CD4-positive, alpha-beta memory T cell (primary cell): ENCODE measurements at regions not wholly inside any gene's neighbourhood (a gene's known extent, or its start where the extent isn't known, plus 50 kb on each side); places are given as distances from the start of the nearest gene placed in this dataset.

ENCODE experiments used
- CTCF ChIA-PET: fragments of 350-600 bp; sonication (Branson Sonifier 250); formaldehyde crosslinking; loops from one replicate; lab custom pipeline; 2021; ENCODE audit warnings: inconsistent platforms; ENCODE audit not compliant: partially characterized antibody; lab: Charles Lee
- POLR2A ChIA-PET: fragments of 350-600 bp; sonication (Branson Sonifier 250); formaldehyde crosslinking; loops from one replicate; lab custom pipeline; 2021; ENCODE audit not compliant: partially characterized antibody; lab: Charles Lee
- DNase-seq, 5 donors: peaks; one replicate each; pipeline versions ENCODE4 v3.0.0 to v3.0.0-alpha.2; 2020 to 2022; ENCODE audit warnings: mixed read lengths in 1 of 5
- H3K27ac ChIP-seq: one replicate; pipeline ENCODE4 v1.7.0; 2013; ENCODE audit warnings: low read depth, low read length
- H3K27me3 ChIP-seq: 2 replicates; pipeline ENCODE4 v1.7.0; 2013; ENCODE audit warnings: mild to moderate bottlenecking, low read length, moderate library complexity; ENCODE audit not compliant: insufficient read depth
- H3K36me3 ChIP-seq: 2 replicates; pipeline ENCODE4 v1.7.0; 2013; ENCODE audit warnings: mild to moderate bottlenecking, low read length, moderate library complexity; ENCODE audit not compliant: insufficient read depth
- H3K4me1 ChIP-seq: 2 replicates; pipeline ENCODE4 v1.7.0; 2013; ENCODE audit warnings: mild to moderate bottlenecking, low read length, moderate library complexity; ENCODE audit not compliant: insufficient read depth
- H3K4me3 ChIP-seq, 2 donors: one replicate each; pipeline ENCODE4 v1.7.0; 2013; ENCODE audit warnings: low read length in 2 of 2, mild to moderate bottlenecking in 1 of 2
- H3K9me3 ChIP-seq, 2 donors: one replicate each; pipeline ENCODE4 v1.7.0; 2013; ENCODE audit warnings: low read length in 2 of 2, control low read depth in 1 of 2; ENCODE audit not compliant: control insufficient read depth in 1 of 2
- H3K27ac Mint-ChIP-seq, 7 donors: one replicate each; pipeline ENCODE4 v1.8.0; 2020 to 2021; ENCODE audit warnings: mixed read lengths in 7 of 7, mild to moderate bottlenecking in 6 of 7, inconsistent platforms in 3 of 7, moderate library complexity in 3 of 7
- H3K27me3 Mint-ChIP-seq, 2 donors: one replicate each; pipeline ENCODE4 v1.8.0; 2020 to 2021; ENCODE audit warnings: mixed read lengths in 2 of 2
- H3K36me3 Mint-ChIP-seq, 2 donors: one replicate each; pipeline ENCODE4 v1.8.0; 2020 to 2021; ENCODE audit warnings: mixed read lengths in 2 of 2, inconsistent platforms in 1 of 2, mild to moderate bottlenecking in 1 of 2
- H3K4me1 Mint-ChIP-seq, 4 donors: one replicate each; pipeline ENCODE4 v1.8.0; 2020 to 2021; ENCODE audit warnings: mixed read lengths in 4 of 4, mild to moderate bottlenecking in 1 of 4
- H3K4me3 Mint-ChIP-seq, 8 donors: one replicate each; pipeline ENCODE4 v1.8.0; 2020 to 2021; ENCODE audit warnings: mixed read lengths in 8 of 8, mild to moderate bottlenecking in 7 of 8, moderate library complexity in 6 of 8, inconsistent platforms in 3 of 8
- H3K9me3 Mint-ChIP-seq, 8 donors: one replicate each; pipeline ENCODE4 v1.8.0; 2020 to 2021; ENCODE audit warnings: mixed read lengths in 8 of 8, mild to moderate bottlenecking in 5 of 8, inconsistent platforms in 3 of 8, moderate library complexity in 1 of 8
- intact Hi-C: fragments of 100-400 bp; cut with micrococcal nuclease; formaldehyde crosslinking; loops from one replicate; pipeline ENCODE4 v1.15.1; 2023

DNA sequence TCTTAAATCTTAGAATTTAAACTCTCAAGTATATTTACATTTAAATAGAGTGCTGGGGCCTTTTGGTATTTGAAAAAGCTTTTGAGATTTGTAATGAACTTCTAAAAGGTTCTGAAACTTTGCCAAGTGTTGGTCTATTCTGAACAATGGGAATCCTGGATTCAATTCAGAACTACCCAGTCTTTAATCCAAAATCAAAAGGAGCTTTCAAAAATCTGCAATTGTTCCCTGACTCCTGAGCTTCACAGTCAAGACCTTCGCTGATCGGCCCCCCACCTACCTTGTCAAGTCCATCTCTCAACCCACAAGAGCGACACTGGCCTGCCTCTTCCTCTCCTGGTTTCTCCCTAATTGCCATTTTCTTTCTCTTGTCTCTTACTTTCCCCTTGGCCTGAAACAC lies 666.1 kb upstream of the BOD1L1 start:
- H3K27me3 ChIP-seq = no peaks in the 10 kb centered on the region
- Mint-ChIP-seq H3K4me3 (no peak overlapping the region), H3K9me3 (peaks cover 0 to 10% (median under 1%) of the 10 kb centered on the region in 8 donors), H3K4me1 (no peaks in the 10 kb centered on the region), H3K27me3 (peaks cover 0 to 6% of the 10 kb centered on the region in 2 donors), H3K36me3 (no peaks in the 10 kb centered on the region), H3K27ac (no peak overlapping the region)
- DNase-seq = no peak
- POLR2A ChIA-PET = no interaction called here
- no peak overlapping the region for H3K27ac ChIP-seq
- H3K9me3 ChIP-seq = no peaks in the 10 kb centered on the region
- intact Hi-C loops = no loop called here
- H3K4me3 ChIP-seq = no peak overlapping the region
- no peaks in the 10 kb centered on the region for H3K4me1 ChIP-seq
- CTCF ChIA-PET = no interaction called here
- H3K36me3 ChIP-seq = no peaks in the 10 kb centered on the region

DNA sequence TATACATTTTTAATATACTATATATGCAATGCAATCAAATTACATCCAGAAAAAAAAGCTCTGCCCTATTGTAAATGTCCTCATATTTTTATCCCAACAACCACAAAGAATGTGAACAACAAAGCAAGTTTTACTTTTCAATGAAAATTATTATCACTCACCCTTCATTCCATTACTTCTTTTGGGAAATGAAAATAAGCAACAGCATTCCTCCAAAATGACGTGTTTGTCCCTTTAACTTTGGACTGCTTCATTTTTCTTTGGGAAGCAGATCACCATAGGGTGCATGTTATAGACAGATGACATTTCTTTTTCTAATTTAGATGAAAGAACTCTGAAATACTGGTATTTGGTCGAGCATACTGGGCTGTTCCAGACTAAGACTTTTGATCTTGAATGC lies 667.1 kb upstream of the BOD1L1 start:
- H3K27me3 Mint-ChIP-seq = peaks cover 0 to 6% of the 10 kb centered on the region in 2 donors
- no peaks in the 10 kb centered on the region for H3K4me1 Mint-ChIP-seq
- H3K27me3 ChIP-seq = no peaks in the 10 kb centered on the region
- intact Hi-C loops = no loop called here
- H3K36me3 ChIP-seq = no peaks in the 10 kb centered on the region
- H3K36me3 Mint-ChIP-seq = no peaks in the 10 kb centered on the region
- H3K27ac Mint-ChIP-seq = no peak overlapping the region
- H3K4me3 ChIP-seq = no peak overlapping the region
- CTCF ChIA-PET = interaction anchor here (0.9 kb wide), 1 partner anchor 58 kb away, joined by 3 read pairs; no protein-coding TSS in a partner anchor
- no peaks in the 10 kb centered on the region for H3K9me3 ChIP-seq
- DNase-seq = no peak
- POLR2A ChIA-PET = no interaction called here
- H3K27ac ChIP-seq = no peak overlapping the region
- no peak overlapping the region for H3K4me3 Mint-ChIP-seq
- H3K9me3 Mint-ChIP-seq = peaks cover 0 to 8% (median 0%) of the 10 kb centered on the region in 8 donors
- H3K4me1 ChIP-seq = no peaks in the 10 kb centered on the region

DNA sequence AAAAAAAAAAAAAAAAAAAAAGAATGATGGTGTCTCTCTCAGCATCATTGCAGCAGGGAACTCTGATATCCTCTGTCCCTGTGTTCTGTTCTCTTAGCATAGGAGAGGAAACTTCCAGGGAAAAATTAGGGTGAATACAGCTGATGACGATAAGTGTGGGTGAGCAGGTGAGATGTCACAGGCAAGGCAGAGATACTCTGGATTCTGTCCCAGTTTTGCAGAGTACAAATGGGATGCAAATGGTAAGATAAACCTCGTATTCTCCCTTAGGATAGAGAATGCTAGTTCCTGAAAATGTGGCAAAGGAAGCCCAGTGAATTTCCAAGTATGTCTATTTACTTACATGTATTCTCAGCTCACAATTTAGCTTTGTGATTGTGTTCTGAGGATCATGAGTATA lies 671.6 kb upstream of the BOD1L1 start:
- Histone ChIP-seq H3K27me3 (no peaks in the 10 kb centered on the region), H3K4me1 (no peaks in the 10 kb centered on the region), H3K9me3 (no peaks in the 10 kb centered on the region), H3K36me3 (no peaks in the 10 kb centered on the region), H3K27ac (no peak overlapping the region), H3K4me3 (no peak overlapping the region)
- ChIA-PET CTCF (no interaction called here), POLR2A (no interaction called here)
- H3K9me3 Mint-ChIP-seq = peaks cover 0 to 8% (median 0%) of the 10 kb centered on the region in 8 donors
- H3K36me3 Mint-ChIP-seq = no peaks in the 10 kb centered on the region
- no peak overlapping the region for H3K4me3 Mint-ChIP-seq
- H3K27ac Mint-ChIP-seq = no peak overlapping the region
- intact Hi-C loops = no loop called here
- no peak for DNase-seq
- H3K4me1 Mint-ChIP-seq = no peaks in the 10 kb centered on the region
- peaks cover 0 to 4% of the 10 kb centered on the region in 2 donors for H3K27me3 Mint-ChIP-seq

DNA sequence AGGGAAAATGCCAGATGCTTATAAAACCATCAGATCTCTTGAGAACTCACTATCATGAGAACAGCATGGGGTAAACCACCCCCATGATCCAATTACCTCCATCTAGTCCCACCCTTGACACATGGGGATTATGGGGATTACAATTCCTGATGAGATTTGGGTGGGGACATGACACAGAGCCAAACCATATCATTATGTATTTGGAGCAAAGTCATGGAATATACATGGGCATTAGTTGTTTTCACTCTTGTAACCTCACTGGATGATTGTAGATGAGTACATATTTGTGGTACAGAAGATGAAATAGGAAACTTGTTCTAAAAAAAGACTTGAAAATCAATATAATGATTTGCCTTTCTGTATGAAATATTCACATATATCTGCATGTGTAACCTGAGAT lies 674.5 kb upstream of the BOD1L1 start:
- H3K27ac Mint-ChIP-seq = no peak overlapping the region

DNA sequence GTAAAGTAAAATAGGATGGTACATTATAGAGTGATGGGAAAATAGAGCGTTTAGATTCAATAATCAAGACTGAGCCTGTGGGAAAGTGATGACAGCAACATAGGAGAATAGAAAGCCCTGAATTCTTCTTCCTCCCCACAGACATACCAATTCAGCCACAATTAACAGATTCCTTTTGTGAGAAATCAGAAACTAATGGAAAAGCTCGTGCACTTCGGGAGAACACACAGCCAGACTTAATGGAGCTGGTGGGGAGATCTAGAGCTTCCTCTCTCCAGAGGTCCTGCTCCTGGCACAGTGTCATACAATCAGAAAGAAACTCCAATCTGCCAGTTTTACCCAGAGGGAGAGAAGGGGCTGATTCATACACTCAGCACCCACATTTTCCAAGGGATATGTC lies 676.3 kb upstream of the BOD1L1 start:
- Mint-ChIP-seq H3K9me3 (peaks cover 0 to 3% (median 0%) of the 10 kb centered on the region in 8 donors), H3K4me3 (no peak overlapping the region), H3K27ac (no peak overlapping the region), H3K36me3 (no peaks in the 10 kb centered on the region), H3K27me3 (no peaks in the 10 kb centered on the region), H3K4me1 (no peaks in the 10 kb centered on the region)
- Histone ChIP-seq H3K9me3 (no peaks in the 10 kb centered on the region), H3K36me3 (no peaks in the 10 kb centered on the region), H3K27ac (no peak overlapping the region), H3K4me1 (no peaks in the 10 kb centered on the region), H3K4me3 (no peak overlapping the region), H3K27me3 (no peaks in the 10 kb centered on the region)
- CTCF ChIA-PET = no interaction called here
- DNase-seq = no peak
- POLR2A ChIA-PET = no interaction called here
- intact Hi-C loops = no loop called here

More for the DNA sequence above, 674.5 kb upstream of the BOD1L1 start:
- H3K4me3 Mint-ChIP-seq = no peak overlapping the region
- intact Hi-C loops = no loop called here
- H3K9me3 Mint-ChIP-seq = peaks cover 0 to 7% (median 0%) of the 10 kb centered on the region in 8 donors
- Histone ChIP-seq H3K27ac (no peak overlapping the region), H3K9me3 (no peaks in the 10 kb centered on the region), H3K4me1 (no peaks in the 10 kb centered on the region), H3K4me3 (no peak overlapping the region), H3K36me3 (no peaks in the 10 kb centered on the region), H3K27me3 (no peaks in the 10 kb centered on the region)
- no peaks in the 10 kb centered on the region for H3K36me3 Mint-ChIP-seq
- peaks cover 0 to 2% of the 10 kb centered on the region in 2 donors for H3K27me3 Mint-ChIP-seq
- H3K4me1 Mint-ChIP-seq = no peaks in the 10 kb centered on the region
- no peak for DNase-seq
- CTCF ChIA-PET = no interaction called here
- POLR2A ChIA-PET = no interaction called here

DNA sequence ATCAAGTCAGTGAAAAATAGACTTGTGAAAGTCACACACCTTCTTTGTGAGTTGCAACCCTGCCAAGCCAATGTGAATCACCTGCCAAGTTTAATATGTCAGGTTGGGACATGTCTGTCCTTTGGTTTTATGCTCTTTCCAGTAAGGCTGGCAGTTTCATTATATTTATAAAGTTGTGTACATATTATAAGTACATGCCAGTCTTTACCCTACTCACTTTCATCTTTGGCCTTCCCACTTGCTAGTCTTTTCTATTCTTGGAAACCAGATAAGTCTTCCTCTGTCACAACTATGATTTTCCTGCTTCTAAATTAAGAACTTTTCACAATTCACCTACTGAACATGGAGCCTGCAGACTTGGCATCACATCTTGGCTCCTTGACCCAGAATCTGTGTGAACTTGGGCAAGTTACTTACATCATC lies 680.7 kb upstream of the BOD1L1 start:
- no peaks in the 10 kb centered on the region for H3K27me3 ChIP-seq
- Mint-ChIP-seq H3K4me3 (no peak overlapping the region), H3K27me3 (no peaks in the 10 kb centered on the region), H3K27ac (no peak overlapping the region), H3K4me1 (no peaks in the 10 kb centered on the region), H3K9me3 (peaks cover 0 to 6% (median 0%) of the 10 kb centered on the region in 8 donors), H3K36me3 (no peaks in the 10 kb centered on the region)
- intact Hi-C loops = no loop called here
- ChIA-PET CTCF (no interaction called here), POLR2A (no interaction called here)
- H3K4me3 ChIP-seq = no peak overlapping the region
- no peaks in the 10 kb centered on the region for H3K9me3 ChIP-seq
- no peak for DNase-seq
- H3K36me3 ChIP-seq = no peaks in the 10 kb centered on the region
- no peak overlapping the region for H3K27ac ChIP-seq
- no peaks in the 10 kb centered on the region for H3K4me1 ChIP-seq

DNA sequence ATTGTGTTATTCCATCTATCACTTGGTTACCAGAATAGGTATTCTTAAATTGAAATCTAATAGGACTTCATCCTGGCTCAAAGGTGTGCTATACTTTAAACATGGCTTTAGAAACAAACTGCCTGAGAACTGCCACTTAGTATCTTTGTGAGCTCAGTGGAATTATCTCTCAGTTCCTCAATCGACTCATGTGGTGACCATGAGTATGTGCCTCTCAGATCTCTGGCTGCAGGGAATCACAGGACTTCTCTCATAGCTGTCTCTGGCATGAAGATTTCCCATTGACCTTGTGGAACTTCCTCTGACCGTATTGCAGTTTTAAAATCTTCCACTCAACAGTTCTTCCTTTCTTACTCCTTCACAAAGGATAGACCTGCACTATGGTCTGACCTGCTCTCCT lies 681.9 kb upstream of the BOD1L1 start:
- no peak overlapping the region for H3K27ac ChIP-seq
- H3K4me3 ChIP-seq = no peak overlapping the region
- Mint-ChIP-seq H3K9me3 (peaks cover 0 to 6% (median 0%) of the 10 kb centered on the region in 8 donors), H3K4me3 (no peak overlapping the region), H3K4me1 (no peaks in the 10 kb centered on the region), H3K27me3 (no peaks in the 10 kb centered on the region), H3K36me3 (no peaks in the 10 kb centered on the region), H3K27ac (no peak overlapping the region)
- no peaks in the 10 kb centered on the region for H3K36me3 ChIP-seq
- intact Hi-C loops = no loop called here
- no peaks in the 10 kb centered on the region for H3K27me3 ChIP-seq
- ChIA-PET CTCF (no interaction called here), POLR2A (no interaction called here)
- no peaks in the 10 kb centered on the region for H3K9me3 ChIP-seq
- no peak for DNase-seq
- no peaks in the 10 kb centered on the region for H3K4me1 ChIP-seq

DNA sequence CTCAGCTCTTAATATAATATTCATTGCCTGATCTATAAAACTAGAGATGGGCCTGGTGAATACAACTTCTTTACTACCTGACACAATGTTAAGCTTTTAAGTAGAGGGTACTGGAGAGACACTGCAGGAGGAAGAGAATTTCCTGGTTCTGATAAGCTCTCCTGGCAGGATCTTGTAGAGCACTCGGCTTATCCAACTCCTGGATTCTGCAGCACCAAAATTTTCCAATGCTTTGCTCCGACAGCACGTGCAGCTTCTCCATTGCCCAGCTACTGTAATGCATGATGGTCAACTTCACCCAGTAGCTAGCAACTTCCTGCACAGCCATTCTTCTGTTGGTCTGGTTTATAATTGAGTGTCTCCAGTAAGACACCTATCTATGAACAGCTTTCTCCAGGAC lies 686.2 kb upstream of the BOD1L1 start:
- ChIA-PET CTCF (no interaction called here), POLR2A (no interaction called here)
- Mint-ChIP-seq H3K27ac (no peak overlapping the region), H3K4me3 (no peak overlapping the region), H3K4me1 (no peaks in the 10 kb centered on the region), H3K9me3 (peaks cover 0 to 4% (median 0%) of the 10 kb centered on the region in 8 donors), H3K27me3 (no peaks in the 10 kb centered on the region), H3K36me3 (no peaks in the 10 kb centered on the region)
- H3K27me3 ChIP-seq = no peaks in the 10 kb centered on the region
- H3K27ac ChIP-seq = no peak overlapping the region
- no peaks in the 10 kb centered on the region for H3K36me3 ChIP-seq
- H3K4me1 ChIP-seq = no peaks in the 10 kb centered on the region
- DNase-seq = no peak
- intact Hi-C loops = no loop called here
- no peaks in the 10 kb centered on the region for H3K9me3 ChIP-seq
- no peak overlapping the region for H3K4me3 ChIP-seq
